IMR-90 (cell line): ENCODE measurements at regions not wholly inside any gene's neighbourhood (a gene's known extent, or its start where the extent isn't known, plus 50 kb on each side); places are given as distances from the start of the nearest gene placed in this dataset.

Source experiments
- BHLHE40 ChIP-seq: fragments of 150-350 bp; IDR thresholded peaks from 2 replicates; pipeline ENCODE4 v1.6.1; 2016; ENCODE audit warnings: mild to moderate bottlenecking, low read depth, low read length
- CEBPB ChIP-seq: IDR thresholded peaks from 2 replicates; pipeline ENCODE4 v1.6.1; 2012; ENCODE audit warnings: low read depth, low read length, improper control_type of control experiment
- CHD1 ChIP-seq: IDR thresholded peaks from 2 replicates; pipeline ENCODE4 v1.6.1; 2012; ENCODE audit warnings: low read depth, low read length, improper control_type of control experiment
- CTCF ChIP-seq: conservative IDR thresholded peaks from 2 replicates; pipeline ENCODE4 v1.5.1; 2012; ENCODE audit warnings: mild to moderate bottlenecking, low read depth, low read length, improper control_type of control experiment
- ELK1 ChIP-seq: fragments of 150-350 bp; IDR thresholded peaks from 2 replicates; pipeline ENCODE4 v1.6.1; 2016; ENCODE audit warnings: low read depth, mild to moderate bottlenecking, low read length, moderate library complexity, borderline replicate concordance
- FOS ChIP-seq: fragments of 150-350 bp; IDR thresholded peaks from 2 replicates; pipeline ENCODE4 v1.6.1; 2016; ENCODE audit warnings: low read depth, low read length
- MAFK ChIP-seq: IDR thresholded peaks from 2 replicates; pipeline ENCODE4 v1.6.1; 2012; ENCODE audit warnings: low read depth, low read length, improper control_type of control experiment
- MAZ ChIP-seq: IDR thresholded peaks from 2 replicates; pipeline ENCODE4 v1.6.1; 2012; ENCODE audit warnings: low read depth, mild to moderate bottlenecking, low read length, improper control_type of control experiment, moderate library complexity, borderline replicate concordance
- POLR2A ChIP-seq: IDR thresholded peaks from 2 replicates; pipeline ENCODE4 v1.6.1; 2012; ENCODE audit warnings: mild to moderate bottlenecking, low read depth, low read length
- RAD21 ChIP-seq: IDR thresholded peaks from 2 replicates; pipeline ENCODE4 v1.6.1; 2012; ENCODE audit warnings: low read length, improper control_type of control experiment
- RCOR1 ChIP-seq: IDR thresholded peaks from 2 replicates; pipeline ENCODE4 v1.6.1; 2012; ENCODE audit warnings: mild to moderate bottlenecking, low read length, improper control_type of control experiment; ENCODE audit not compliant: insufficient replicate concordance
- RFX5 ChIP-seq: IDR thresholded peaks from 2 replicates; pipeline ENCODE4 v1.8.0; 2012; ENCODE audit warnings: low read depth, mild to moderate bottlenecking, low read length, moderate library complexity

- TF ChIP-seq CTCF (no peak), RAD21 (no peak), POLR2A (no peak), MAFK (no peak), CHD1 (no peak), RCOR1 (no peak), ELK1 (no peak), MAZ (no peak), RFX5 (no peak), CEBPB (no peak), BHLHE40 (no peak), FOS (no peak)
Observed at GRCh38 chr2:234286956-234287355, 209.9 kb downstream of the ARL4C start.
